ENCODE measurements at regions not wholly inside any gene's neighbourhood (a gene's known extent, or its start where the extent isn't known, plus 50 kb on each side); places are given as distances from the start of the nearest gene placed in this dataset.

GRCh38 chr6:3525915-3526314 lies 69.1 kb upstream of the SLC22A23 start:
- TF ChIP-seq CTCF (IDR thresholded peaks at IDR 0.05) = no peak
- no peak for TF ChIP-seq POLR2A (IDR thresholded peaks at IDR 0.05)
